ENCODE measurements at regions not wholly inside any gene's neighbourhood (a gene's known extent, or its start where the extent isn't known, plus 50 kb on each side); places are given as distances from the start of the nearest gene placed in this dataset.
"Not testable (repeated sequence)": the region's sequence is repeated elsewhere in the genome, so short reads cannot be mapped to it uniquely, and the experiment has no call there.

GRCh38 chr15:21026848-21027247 is 160.7 kb upstream of the POTEB2 start:
- TF ChIP-seq GTF2I (CRISPR knock-in tag; conservative IDR thresholded peaks at IDR 0.05); ATF3 (CRISPR knock-in tag; conservative IDR thresholded peaks at IDR 0.05); CTCF (IDR thresholded peaks at IDR 0.05); IRF2 (CRISPR knock-in tag; IDR thresholded peaks at IDR 0.05; ENCODE audit: borderline replicate concordance, low read depth); SMAD4 (CRISPR knock-in tag; IDR thresholded peaks at IDR 0.05); CREM (CRISPR knock-in tag; IDR thresholded peaks at IDR 0.05); ZNF423 (CRISPR knock-in tag; IDR thresholded peaks at IDR 0.05); USF1 (CRISPR knock-in tag; IDR thresholded peaks at IDR 0.05); ATF6 (CRISPR knock-in tag; IDR thresholded peaks at IDR 0.05): not testable (repeated sequence)

Data from WTC11 (cell line).